Loucy (cell line): ENCODE measurements at regions not wholly inside any gene's neighbourhood (a gene's known extent, or its start where the extent isn't known, plus 50 kb on each side); places are given as distances from the start of the nearest gene placed in this dataset.

ENCODE experiments used
- H2AFZ ChIP-seq: fragments of 200-600 bp; sonication (generic); 2 replicates; pipeline ENCODE4 v1.6.0; 2016; ENCODE audit warnings: antibody characterized with exemption, mild to moderate bottlenecking, low read length, moderate library complexity
- H3F3A ChIP-seq: fragments of 200-600 bp; 2 replicates; pipeline ENCODE4 v1.6.0; 2016; ENCODE audit warnings: antibody characterized with exemption, low read depth, mild to moderate bottlenecking
- H3K27me3 ChIP-seq: fragments of 200-600 bp; sonication (generic); 2 replicates; pipeline ENCODE4 v1.6.1; 2014; ENCODE audit warnings: low read length, mild to moderate bottlenecking; ENCODE audit not compliant: insufficient read depth, poor library complexity, severe bottlenecking
- H3K36me3 ChIP-seq: fragments of 200-600 bp; sonication (generic); 2 replicates; pipeline ENCODE4 v1.6.1; 2016; ENCODE audit warnings: low read length; ENCODE audit not compliant: insufficient read depth
- H3K4me1 ChIP-seq: fragments of 200-600 bp; sonication (generic); 2 replicates; pipeline ENCODE4 v1.5.1; 2014; ENCODE audit warnings: low read length, mild to moderate bottlenecking; ENCODE audit not compliant: insufficient read depth, poor library complexity, severe bottlenecking
- H3K4me2 ChIP-seq: fragments of 200-600 bp; sonication (generic); 2 replicates; pipeline ENCODE4 v1.6.0; 2014; ENCODE audit warnings: antibody characterized with exemption, low read length, low read depth, mild to moderate bottlenecking; ENCODE audit not compliant: poor library complexity, severe bottlenecking
- H3K4me3 ChIP-seq: fragments of 200-600 bp; sonication (generic); 2 replicates; pipeline ENCODE4 v1.5.1; 2014; ENCODE audit warnings: low read length, mild to moderate bottlenecking, mixed read lengths; ENCODE audit not compliant: poor library complexity, severe bottlenecking
- H3K79me2 ChIP-seq: fragments of 200-600 bp; sonication (generic); 2 replicates; pipeline ENCODE4 v1.6.1; 2014; ENCODE audit warnings: low read length; ENCODE audit not compliant: insufficient read depth
- H3K9ac ChIP-seq: fragments of 200-600 bp; sonication (generic); 2 replicates; pipeline ENCODE4 v1.6.0; 2014; ENCODE audit warnings: mild to moderate bottlenecking, low read depth, low read length, moderate library complexity; ENCODE audit not compliant: poor library complexity, severe bottlenecking
- H3K9me2 ChIP-seq: fragments of 200-600 bp; sonication (generic); replicated peaks from 2 replicates; pipeline ENCODE4 v1.6.1; 2016; ENCODE audit warnings: low read depth, low read length, mixed read lengths
- H3K9me3 ChIP-seq: fragments of 200-600 bp; sonication (generic); 2 replicates; pipeline ENCODE4 v1.6.1; 2014; ENCODE audit warnings: mild to moderate bottlenecking, antibody characterized with exemption, low read length, low read depth; ENCODE audit not compliant: insufficient read depth
- H4K20me1 ChIP-seq: fragments of 200-600 bp; sonication (generic); 2 replicates; pipeline ENCODE4 v1.6.0; 2014; ENCODE audit warnings: antibody characterized with exemption, low read length, mild to moderate bottlenecking; ENCODE audit not compliant: insufficient read depth, poor library complexity, severe bottlenecking
- EZH2phosphoT487 ChIP-seq: fragments of 200-600 bp; IDR thresholded peaks from 2 replicates; pipeline ENCODE4 v1.6.1; 2018; ENCODE audit warnings: antibody characterized with exemption, mild to moderate bottlenecking, moderate library complexity, borderline replicate concordance
- TF ChIP-seq, protein P1 (sequence below): fragments of 200-600 bp; sonication (generic); conservative IDR thresholded peaks from 2 replicates; pipeline ENCODE4 v1.5.1; 2014; ENCODE audit warnings: mild to moderate bottlenecking, antibody characterized with exemption, low read length

- Histone ChIP-seq H3K36me3 (no peaks in the 10 kb centered on the region), H3F3A (no peaks in the 10 kb centered on the region), H3K4me2 (no peak overlapping the region)
Observed at GRCh38 chr9:89864257-89864656, 259.4 kb downstream of the GADD45G start.

GRCh38 chr9:89864731-89865130 is 259.9 kb downstream of the GADD45G start:
- no peaks in the 10 kb centered on the region for H3K9me2 ChIP-seq
- no peak overlapping the region for H3K4me3 ChIP-seq
- H3K9me3 ChIP-seq = no peaks in the 10 kb centered on the region
- H3K27me3 ChIP-seq = no peaks in the 10 kb centered on the region
- no peak overlapping the region for H3K4me2 ChIP-seq
- H3K79me2 ChIP-seq = no peaks in the 10 kb centered on the region
- no peaks in the 10 kb centered on the region for H3K4me1 ChIP-seq
- no peak for TF ChIP-seq EZH2phosphoT487
- TF ChIP-seq, protein P1, sequence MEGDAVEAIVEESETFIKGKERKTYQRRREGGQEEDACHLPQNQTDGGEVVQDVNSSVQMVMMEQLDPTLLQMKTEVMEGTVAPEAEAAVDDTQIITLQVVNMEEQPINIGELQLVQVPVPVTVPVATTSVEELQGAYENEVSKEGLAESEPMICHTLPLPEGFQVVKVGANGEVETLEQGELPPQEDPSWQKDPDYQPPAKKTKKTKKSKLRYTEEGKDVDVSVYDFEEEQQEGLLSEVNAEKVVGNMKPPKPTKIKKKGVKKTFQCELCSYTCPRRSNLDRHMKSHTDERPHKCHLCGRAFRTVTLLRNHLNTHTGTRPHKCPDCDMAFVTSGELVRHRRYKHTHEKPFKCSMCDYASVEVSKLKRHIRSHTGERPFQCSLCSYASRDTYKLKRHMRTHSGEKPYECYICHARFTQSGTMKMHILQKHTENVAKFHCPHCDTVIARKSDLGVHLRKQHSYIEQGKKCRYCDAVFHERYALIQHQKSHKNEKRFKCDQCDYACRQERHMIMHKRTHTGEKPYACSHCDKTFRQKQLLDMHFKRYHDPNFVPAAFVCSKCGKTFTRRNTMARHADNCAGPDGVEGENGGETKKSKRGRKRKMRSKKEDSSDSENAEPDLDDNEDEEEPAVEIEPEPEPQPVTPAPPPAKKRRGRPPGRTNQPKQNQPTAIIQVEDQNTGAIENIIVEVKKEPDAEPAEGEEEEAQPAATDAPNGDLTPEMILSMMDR = no peak
- no peaks in the 10 kb centered on the region for H4K20me1 ChIP-seq
- H3F3A ChIP-seq = no peaks in the 10 kb centered on the region
- H3K9ac ChIP-seq = no peak overlapping the region
- no peak overlapping the region for H2AFZ ChIP-seq
- no peaks in the 10 kb centered on the region for H3K36me3 ChIP-seq

More at GRCh38 chr9:89864257-89864656, 259.4 kb downstream of the GADD45G start:
- Histone ChIP-seq H3K9me3 (no peaks in the 10 kb centered on the region), H4K20me1 (no peaks in the 10 kb centered on the region), H3K79me2 (no peaks in the 10 kb centered on the region), H3K27me3 (no peaks in the 10 kb centered on the region), H3K9me2 (no peaks in the 10 kb centered on the region), H2AFZ (no peak overlapping the region), H3K9ac (no peak overlapping the region), H3K4me1 (no peaks in the 10 kb centered on the region), H3K4me3 (no peak overlapping the region)
- TF ChIP-seq, protein P1 = no peak
- TF ChIP-seq EZH2phosphoT487 = no peak

- Histone ChIP-seq H4K20me1 (no peaks in the 10 kb centered on the region), H3K36me3 (no peaks in the 10 kb centered on the region), H3K27me3 (no peaks in the 10 kb centered on the region), H3K9me3 (no peaks in the 10 kb centered on the region), H2AFZ (no peak overlapping the region), H3F3A (no peaks in the 10 kb centered on the region), H3K4me2 (no peak overlapping the region), H3K79me2 (no peaks in the 10 kb centered on the region), H3K4me1 (no peaks in the 10 kb centered on the region), H3K9ac (no peak overlapping the region), H3K4me3 (no peak overlapping the region), H3K9me2 (no peaks in the 10 kb centered on the region)
- TF ChIP-seq, protein P1 = no peak
- TF ChIP-seq EZH2phosphoT487 = no peak
Observed at GRCh38 chr9:89865357-89865756, 260.5 kb downstream of the GADD45G start.
